GM19240 (cell line): ENCODE measurements at regions not wholly inside any gene's neighbourhood (a gene's known extent, or its start where the extent isn't known, plus 50 kb on each side); places are given as distances from the start of the nearest gene placed in this dataset.
"Not testable (repeated sequence)": the region's sequence is repeated elsewhere in the genome, so short reads cannot be mapped to it uniquely, and the experiment has no call there.

Source experiments
- DNase-seq: peaks from one replicate; pipeline ENCODE4 v3.0.0; 2011; ENCODE audit warnings: low spot score; ENCODE audit not compliant: insufficient read length

GRCh38 chr11:38456371-38456770 lies 1858.3 kb upstream of the RAG2 start:
- DNase-seq, result no peak

GRCh38 chr11:38448284-38448683 lies 1850.2 kb upstream of the RAG2 start:
- no peak for DNase-seq

- no peak for DNase-seq
These were observed 1848.3 kb upstream of the RAG2 start for GRCh38 chr11:38446336-38446735.

GRCh38 chr11:38438091-38438490 lies 1840.1 kb upstream of the RAG2 start:
- DNase-seq, result no peak

GRCh38 chr11:38425578-38425977 lies 1827.5 kb upstream of the RAG2 start:
- no peak for DNase-seq

- DNase-seq, result no peak
These were observed 1825.0 kb upstream of the RAG2 start for GRCh38 chr11:38423042-38423441.

- no peak for DNase-seq
These were observed 1818.1 kb upstream of the RAG2 start for GRCh38 chr11:38416141-38416540.

- DNase-seq, result no peak
These were observed 1813.1 kb upstream of the RAG2 start for GRCh38 chr11:38411149-38411548.

GRCh38 chr11:38402063-38402462 lies 1804.0 kb upstream of the RAG2 start:
- no peak for DNase-seq

GRCh38 chr11:38392176-38392575 lies 1794.1 kb upstream of the RAG2 start:
- no peak for DNase-seq

- DNase-seq, result no peak
These were observed 1786.5 kb upstream of the RAG2 start for GRCh38 chr11:38384568-38384967.

GRCh38 chr11:38365274-38365673 lies 1767.2 kb upstream of the RAG2 start:
- no peak for DNase-seq

- DNase-seq, result no peak
These were observed 1758.2 kb upstream of the RAG2 start for GRCh38 chr11:38356255-38356654.

GRCh38 chr11:38345286-38345685 lies 1747.2 kb upstream of the RAG2 start:
- no peak for DNase-seq

GRCh38 chr11:38341612-38342011 lies 1743.6 kb upstream of the RAG2 start:
- DNase-seq, result not testable (repeated sequence)

- no peak for DNase-seq
These were observed 1741.9 kb upstream of the RAG2 start for GRCh38 chr11:38339835-38340440.

- DNase-seq, result not testable (repeated sequence)
These were observed 1740.0 kb upstream of the RAG2 start for GRCh38 chr11:38338022-38338421.

GRCh38 chr11:38332046-38332445 lies 1734.0 kb upstream of the RAG2 start:
- no peak for DNase-seq

GRCh38 chr11:38330578-38330977 lies 1732.5 kb upstream of the RAG2 start:
- no peak for DNase-seq

- no peak for DNase-seq
These were observed 1726.1 kb upstream of the RAG2 start for GRCh38 chr11:38323961-38324761.

- no peak for DNase-seq
These were observed 1717.1 kb upstream of the RAG2 start for GRCh38 chr11:38315151-38315550.

GRCh38 chr11:38307455-38307854 lies 1709.4 kb upstream of the RAG2 start:
- no peak for DNase-seq

GRCh38 chr11:38305682-38306081 lies 1707.6 kb upstream of the RAG2 start:
- DNase-seq, result no peak
